ENCODE measurements at regions not wholly inside any gene's neighbourhood (a gene's known extent, or its start where the extent isn't known, plus 50 kb on each side); places are given as distances from the start of the nearest gene placed in this dataset.

GRCh38 chr22:27022274-27022895 lies 365.0 kb downstream of the MIAT start:
- Histone ChIP-seq H3K27ac (ENCODE audit: low read depth, low read length) (no peak overlapping the region), H3K36me3 (ENCODE audit: insufficient read depth, low read length) (no peaks in the 10 kb centered on the region), H4K20me1 (ENCODE audit: insufficient read depth, low read length) (no peaks in the 10 kb centered on the region), H3K27me3 (ENCODE audit: insufficient read depth, low read length) (no peaks in the 10 kb centered on the region), H3K9ac (ENCODE audit: low read length) (no peak overlapping the region), H3K4me2 (ENCODE audit: low read length) (no peak overlapping the region), H3K4me1 (ENCODE audit: insufficient read depth, low read length) (no peaks in the 10 kb centered on the region), H3K9me3 (ENCODE audit: insufficient read depth, low read depth, low read length) (no peaks in the 10 kb centered on the region), H3K79me2 (ENCODE audit: insufficient read depth, low read length) (no peaks in the 10 kb centered on the region), H2AFZ (ENCODE audit: low read depth, low read length) (no peak overlapping the region), H3K4me3 (ENCODE audit: insufficient read depth, low read depth, low read length) (no peak overlapping the region)
- Mint-ChIP-seq H3K4me1 (ENCODE audit: low read depth, unreplicated experiment) (peaks cover 22% of the 10 kb centered on the region), H3K27me3 (ENCODE audit: low read depth, unreplicated experiment) (no peaks in the 10 kb centered on the region), H3K36me3 (ENCODE audit: low read depth, unreplicated experiment) (no peaks in the 10 kb centered on the region), H3K27ac (ENCODE audit: unreplicated experiment) (peak overlapping the region; percentile 51), H3K4me3 (ENCODE audit: unreplicated experiment) (no peak overlapping the region), H3K9me3 (ENCODE audit: unreplicated experiment) (no peaks in the 10 kb centered on the region)
- no peak for FAIRE-seq
- DNase-seq (ENCODE audit: low read depth) = peak; percentile 23
- TF ChIP-seq EZH2 (IDR thresholded peaks at IDR 0.05; ENCODE audit: insufficient read depth, low read length) = no peak
- no peak for TF ChIP-seq CTCF (IDR thresholded peaks at IDR 0.05; ENCODE audit: insufficient read depth, low read depth, low read length)

GRCh38 chr22:27022896-27023361 lies 365.5 kb downstream of the MIAT start:
- FAIRE-seq (no peak), DNase-seq (ENCODE audit: low read depth) (no peak)
- no peak overlapping the region for H3K4me3 ChIP-seq (ENCODE audit: insufficient read depth, low read depth, low read length)
- no peak overlapping the region for H3K9ac ChIP-seq (ENCODE audit: low read length)
- H3K27ac Mint-ChIP-seq (ENCODE audit: unreplicated experiment) = peak overlapping the region; percentile 51
- TF ChIP-seq CTCF (IDR thresholded peaks at IDR 0.05; ENCODE audit: insufficient read depth, low read depth, low read length) (no peak), EZH2 (IDR thresholded peaks at IDR 0.05; ENCODE audit: insufficient read depth, low read length) (no peak)
- no peaks in the 10 kb centered on the region for H3K9me3 ChIP-seq (ENCODE audit: insufficient read depth, low read depth, low read length)
- peaks cover 22% of the 10 kb centered on the region for H3K4me1 Mint-ChIP-seq (ENCODE audit: low read depth, unreplicated experiment)
- H3K79me2 ChIP-seq (ENCODE audit: insufficient read depth, low read length) = no peaks in the 10 kb centered on the region
- H3K27me3 ChIP-seq (ENCODE audit: insufficient read depth, low read length) = no peaks in the 10 kb centered on the region
- no peaks in the 10 kb centered on the region for H3K4me1 ChIP-seq (ENCODE audit: insufficient read depth, low read length)
- H3K27ac ChIP-seq (ENCODE audit: low read depth, low read length) = no peak overlapping the region
- no peak overlapping the region for H2AFZ ChIP-seq (ENCODE audit: low read depth, low read length)
- H3K4me2 ChIP-seq (ENCODE audit: low read length) = no peak overlapping the region
- no peak overlapping the region for H3K4me3 Mint-ChIP-seq (ENCODE audit: unreplicated experiment)
- no peaks in the 10 kb centered on the region for H3K36me3 Mint-ChIP-seq (ENCODE audit: low read depth, unreplicated experiment)
- H3K9me3 Mint-ChIP-seq (ENCODE audit: unreplicated experiment) = no peaks in the 10 kb centered on the region
- no peaks in the 10 kb centered on the region for H3K36me3 ChIP-seq (ENCODE audit: insufficient read depth, low read length)
- H4K20me1 ChIP-seq (ENCODE audit: insufficient read depth, low read length) = no peaks in the 10 kb centered on the region
- no peaks in the 10 kb centered on the region for H3K27me3 Mint-ChIP-seq (ENCODE audit: low read depth, unreplicated experiment)

- TF ChIP-seq CTCF (IDR thresholded peaks at IDR 0.05; ENCODE audit: insufficient read depth, low read depth, low read length) (no peak), EZH2 (IDR thresholded peaks at IDR 0.05; ENCODE audit: insufficient read depth, low read length) (no peak)
- Histone ChIP-seq H3K9ac (ENCODE audit: low read length) (no peak overlapping the region), H4K20me1 (ENCODE audit: insufficient read depth, low read length) (no peaks in the 10 kb centered on the region), H3K4me3 (ENCODE audit: insufficient read depth, low read depth, low read length) (no peak overlapping the region), H3K36me3 (ENCODE audit: insufficient read depth, low read length) (no peaks in the 10 kb centered on the region), H3K27me3 (ENCODE audit: insufficient read depth, low read length) (no peaks in the 10 kb centered on the region), H3K79me2 (ENCODE audit: insufficient read depth, low read length) (no peaks in the 10 kb centered on the region), H2AFZ (ENCODE audit: low read depth, low read length) (no peak overlapping the region), H3K9me3 (ENCODE audit: insufficient read depth, low read depth, low read length) (no peaks in the 10 kb centered on the region), H3K4me2 (ENCODE audit: low read length) (no peak overlapping the region), H3K4me1 (ENCODE audit: insufficient read depth, low read length) (no peaks in the 10 kb centered on the region), H3K27ac (ENCODE audit: low read depth, low read length) (no peak overlapping the region)
- Mint-ChIP-seq H3K27ac (ENCODE audit: unreplicated experiment) (peak overlapping the region; percentile 41), H3K4me3 (ENCODE audit: unreplicated experiment) (no peak overlapping the region), H3K27me3 (ENCODE audit: low read depth, unreplicated experiment) (no peaks in the 10 kb centered on the region), H3K36me3 (ENCODE audit: low read depth, unreplicated experiment) (no peaks in the 10 kb centered on the region), H3K9me3 (ENCODE audit: unreplicated experiment) (no peaks in the 10 kb centered on the region), H3K4me1 (ENCODE audit: low read depth, unreplicated experiment) (peaks cover 22% of the 10 kb centered on the region)
- no peak for DNase-seq (ENCODE audit: low read depth)
- FAIRE-seq = no peak
Observed at GRCh38 chr22:27023591-27023990, 366.2 kb downstream of the MIAT start.

Measured in astrocyte (in vitro differentiated cells and primary cell).